GM12891 (cell line): ENCODE measurements at regions not wholly inside any gene's neighbourhood (a gene's known extent, or its start where the extent isn't known, plus 50 kb on each side); places are given as distances from the start of the nearest gene placed in this dataset.

Experiments
- POLR2A ChIP-seq: IDR thresholded peaks from 2 replicates; pipeline ENCODE4 v1.6.1; 2011; ENCODE audit warnings: low read depth, low read length, control low read depth
- POU2F2 ChIP-seq: IDR thresholded peaks from 2 replicates; pipeline ENCODE4 v1.6.1; 2011; ENCODE audit warnings: low read depth, mild to moderate bottlenecking, control low read depth, low read length, moderate library complexity
- SPI1 ChIP-seq: IDR thresholded peaks from 2 replicates; pipeline ENCODE4 v1.6.1; 2011; ENCODE audit warnings: low read depth, low read length, control low read depth
- TAF1 ChIP-seq: IDR thresholded peaks from 2 replicates; pipeline ENCODE4 v1.6.1; 2011; ENCODE audit warnings: low read depth, low read length, control low read depth

- TF ChIP-seq POLR2A = no peak
- no peak for TF ChIP-seq TAF1
- no peak for TF ChIP-seq SPI1
- TF ChIP-seq POU2F2 = no peak
Observed at GRCh38 chr6:134830194-134830593, 119.7 kb downstream of the ALDH8A1 start.
